SU-DHL-6 (cell line): ENCODE measurements at regions not wholly inside any gene's neighbourhood (a gene's known extent, or its start where the extent isn't known, plus 50 kb on each side); places are given as distances from the start of the nearest gene placed in this dataset.

Experiments
- H2AFZ ChIP-seq: fragments of 200-600 bp; sonication (generic); 2 replicates; pipeline ENCODE4 v1.6.1; 2014; ENCODE audit warnings: low read depth, mild to moderate bottlenecking, moderate library complexity, mixed read lengths, antibody characterized with exemption, low read length; ENCODE audit not compliant: severe bottlenecking
- H3F3A ChIP-seq: fragments of 200-600 bp; shearing (Covaris generic); 2 replicates; pipeline ENCODE4 v1.6.0; 2016; ENCODE audit warnings: antibody characterized with exemption, mild to moderate bottlenecking; ENCODE audit not compliant: insufficient read depth
- H3K27ac ChIP-seq: fragments of 200-600 bp; sonication (generic); 2 replicates; pipeline ENCODE4 v1.5.1; 2016; ENCODE audit warnings: low read depth, mild to moderate bottlenecking, low read length, moderate library complexity, mixed read lengths
- H3K27me3 ChIP-seq: fragments of 200-600 bp; sonication (generic), shearing (Covaris generic); 2 replicates; pipeline ENCODE4 v1.6.0; 2014; ENCODE audit warnings: mild to moderate bottlenecking, low read length
- H3K36me3 ChIP-seq: fragments of 200-600 bp; sonication (generic); 2 replicates; pipeline ENCODE4 v1.6.1; 2014; ENCODE audit warnings: mild to moderate bottlenecking, low read length, mixed read lengths
- H3K4me2 ChIP-seq: fragments of 300-600, 200-600 bp; shearing (Covaris generic), sonication (generic); 2 replicates; pipeline ENCODE4 v1.6.0; 2014; ENCODE audit warnings: low read length, low read depth, mild to moderate bottlenecking; ENCODE audit not compliant: poor library complexity, severe bottlenecking
- H3K4me3 ChIP-seq: fragments of 200-600 bp; sonication (generic); 2 replicates; pipeline ENCODE4 v1.5.1; 2014; ENCODE audit warnings: antibody characterized with exemption, low read length, mild to moderate bottlenecking, mixed read lengths; ENCODE audit not compliant: insufficient read depth, poor library complexity, severe bottlenecking
- H3K79me2 ChIP-seq: fragments of 200-600 bp; sonication (generic); 2 replicates; pipeline ENCODE4 v1.6.1; 2014; ENCODE audit warnings: mild to moderate bottlenecking, low read length, moderate library complexity; ENCODE audit not compliant: insufficient read depth
- H3K9ac ChIP-seq: fragments of 200-600 bp; sonication (generic); 2 replicates; pipeline ENCODE4 v1.7.0; 2014; ENCODE audit warnings: mild to moderate bottlenecking, low read length
- H3K9me2 ChIP-seq: fragments of 200-600 bp; sonication (generic); replicated peaks from 2 replicates; pipeline ENCODE4 v1.6.1; 2014; ENCODE audit warnings: low read length; ENCODE audit not compliant: insufficient read depth
- H3K9me3 ChIP-seq: fragments of 200-600 bp; sonication (generic); 2 replicates; pipeline ENCODE4 v1.6.1; 2014; ENCODE audit warnings: low read length, mixed read lengths; ENCODE audit not compliant: insufficient read depth
- H4K20me1 ChIP-seq: fragments of 200-600 bp; sonication (generic); 2 replicates; pipeline ENCODE4 v1.6.1; 2014; ENCODE audit warnings: low read depth, mild to moderate bottlenecking, antibody characterized with exemption, low read length, moderate library complexity, mixed read lengths
- EZH2phosphoT487 ChIP-seq: fragments of 200-600 bp; sonication (generic), shearing (Covaris generic); conservative IDR thresholded peaks from 2 replicates; pipeline ENCODE4 v1.6.1; 2018; ENCODE audit warnings: mild to moderate bottlenecking, antibody characterized with exemption, low read length, moderate library complexity, mixed read lengths
- TF ChIP-seq, protein P1 (sequence below): fragments of 200-600 bp; sonication (generic); IDR thresholded peaks from one replicate; pipeline ENCODE4 v1.5.1; 2017; ENCODE audit warnings: antibody characterized with exemption, mild to moderate bottlenecking, low read length, moderate library complexity; ENCODE audit not compliant: insufficient read depth, poor library complexity, severe bottlenecking

DNA sequence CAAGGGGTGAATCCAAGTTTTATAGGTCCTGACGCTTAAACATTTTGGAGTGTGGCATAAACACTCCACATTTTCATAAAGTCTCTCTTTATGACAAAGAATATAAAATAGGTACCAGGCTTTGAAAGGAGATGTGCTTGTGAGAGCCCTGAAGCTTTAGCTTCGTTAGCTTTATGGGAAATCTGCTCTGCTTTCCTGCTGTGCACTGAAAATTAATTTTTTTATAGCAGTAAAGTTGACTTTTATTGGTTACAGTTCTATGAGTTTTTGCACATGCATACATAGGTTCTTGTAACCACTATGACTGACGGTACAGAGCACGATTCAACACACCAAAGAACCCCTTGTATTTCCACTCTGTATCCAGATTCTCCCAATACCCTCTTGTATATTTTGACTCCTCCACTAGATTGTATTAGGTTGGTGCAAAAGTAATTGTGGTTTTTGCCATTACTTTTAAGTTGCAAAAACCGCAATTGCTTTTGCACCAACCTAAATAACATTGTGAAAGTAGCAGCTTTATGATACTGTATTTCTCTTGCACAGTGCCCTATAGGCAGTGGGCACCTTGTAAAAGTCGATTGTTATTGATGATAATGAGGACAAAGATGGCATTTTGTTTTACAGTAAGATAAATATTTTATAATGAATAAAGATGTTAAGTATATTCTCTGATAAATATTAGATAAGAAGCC, 145.2 kb upstream of the AKIRIN2 start:
- no peaks in the 10 kb centered on the region for H3F3A ChIP-seq
- H3K27me3 ChIP-seq, result no peaks in the 10 kb centered on the region
- no peaks in the 10 kb centered on the region for H3K36me3 ChIP-seq
- H3K79me2 ChIP-seq, result no peaks in the 10 kb centered on the region
- no peak overlapping the region for H3K4me3 ChIP-seq
- H3K4me2 ChIP-seq, result no peak overlapping the region
- H3K9me2 ChIP-seq, result no peaks in the 10 kb centered on the region
- H3K9ac ChIP-seq, result no peak overlapping the region
- H3K9me3 ChIP-seq, result no peaks in the 10 kb centered on the region
- TF ChIP-seq, protein P1, sequence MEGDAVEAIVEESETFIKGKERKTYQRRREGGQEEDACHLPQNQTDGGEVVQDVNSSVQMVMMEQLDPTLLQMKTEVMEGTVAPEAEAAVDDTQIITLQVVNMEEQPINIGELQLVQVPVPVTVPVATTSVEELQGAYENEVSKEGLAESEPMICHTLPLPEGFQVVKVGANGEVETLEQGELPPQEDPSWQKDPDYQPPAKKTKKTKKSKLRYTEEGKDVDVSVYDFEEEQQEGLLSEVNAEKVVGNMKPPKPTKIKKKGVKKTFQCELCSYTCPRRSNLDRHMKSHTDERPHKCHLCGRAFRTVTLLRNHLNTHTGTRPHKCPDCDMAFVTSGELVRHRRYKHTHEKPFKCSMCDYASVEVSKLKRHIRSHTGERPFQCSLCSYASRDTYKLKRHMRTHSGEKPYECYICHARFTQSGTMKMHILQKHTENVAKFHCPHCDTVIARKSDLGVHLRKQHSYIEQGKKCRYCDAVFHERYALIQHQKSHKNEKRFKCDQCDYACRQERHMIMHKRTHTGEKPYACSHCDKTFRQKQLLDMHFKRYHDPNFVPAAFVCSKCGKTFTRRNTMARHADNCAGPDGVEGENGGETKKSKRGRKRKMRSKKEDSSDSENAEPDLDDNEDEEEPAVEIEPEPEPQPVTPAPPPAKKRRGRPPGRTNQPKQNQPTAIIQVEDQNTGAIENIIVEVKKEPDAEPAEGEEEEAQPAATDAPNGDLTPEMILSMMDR, result no peak
- TF ChIP-seq EZH2phosphoT487, result no peak
- no peak overlapping the region for H2AFZ ChIP-seq
- no peaks in the 10 kb centered on the region for H4K20me1 ChIP-seq
- H3K27ac ChIP-seq, result no peak overlapping the region

DNA sequence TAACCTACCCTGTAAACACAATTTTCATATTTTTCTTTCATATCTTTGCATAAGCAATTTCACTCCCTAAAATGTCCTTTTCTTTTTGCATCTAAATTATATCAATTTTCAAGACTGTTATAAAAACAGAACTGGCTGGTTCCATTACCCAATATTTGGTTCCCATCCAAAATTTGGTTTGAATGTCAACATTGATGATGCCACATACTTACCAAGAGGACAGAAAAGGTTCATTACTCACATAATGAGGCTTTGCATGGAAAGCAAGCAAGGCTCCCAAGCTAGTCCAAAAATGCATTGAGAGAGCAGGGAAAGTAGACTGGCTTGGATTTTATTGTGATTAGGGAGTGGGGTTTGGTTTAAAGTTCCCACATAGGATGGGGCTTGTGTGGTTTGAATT, 144.4 kb upstream of the AKIRIN2 start:
- no peak overlapping the region for H3K4me3 ChIP-seq
- no peaks in the 10 kb centered on the region for H3K27me3 ChIP-seq
- H3K9me2 ChIP-seq, result no peaks in the 10 kb centered on the region
- no peak for TF ChIP-seq EZH2phosphoT487
- TF ChIP-seq, protein P1, result no peak
- H3K27ac ChIP-seq, result no peak overlapping the region
- no peak overlapping the region for H2AFZ ChIP-seq
- no peaks in the 10 kb centered on the region for H4K20me1 ChIP-seq
- H3K9ac ChIP-seq, result no peak overlapping the region
- H3K9me3 ChIP-seq, result no peaks in the 10 kb centered on the region
- H3K4me2 ChIP-seq, result no peak overlapping the region
- H3K36me3 ChIP-seq, result no peaks in the 10 kb centered on the region
- H3K79me2 ChIP-seq, result no peaks in the 10 kb centered on the region
- H3F3A ChIP-seq, result no peaks in the 10 kb centered on the region

DNA sequence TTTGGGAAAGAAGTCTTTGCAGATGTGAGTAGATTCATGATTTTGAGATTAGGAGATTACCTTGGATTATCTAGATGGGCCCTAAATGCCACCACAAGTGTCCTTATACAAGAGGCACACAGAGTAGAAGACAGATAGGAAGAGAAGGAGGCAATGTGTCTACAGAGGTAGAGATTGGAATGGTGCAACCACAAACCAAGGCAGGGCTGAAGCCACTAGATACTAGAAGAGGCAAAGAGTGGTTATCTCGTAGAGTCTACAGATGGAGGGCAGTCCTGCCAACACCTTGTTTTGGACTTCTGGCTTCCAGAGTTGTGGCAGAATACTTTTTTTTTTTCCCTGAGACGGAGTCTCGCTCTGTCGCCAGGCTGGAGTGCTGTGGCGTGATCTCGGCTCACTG, 138.3 kb upstream of the AKIRIN2 start:
- Histone ChIP-seq H3K9ac (no peak overlapping the region), H2AFZ (no peak overlapping the region), H3F3A (peaks cover 5% of the 10 kb centered on the region; the same call in 1 of the 2 replicates), H4K20me1 (no peaks in the 10 kb centered on the region), H3K79me2 (no peaks in the 10 kb centered on the region), H3K36me3 (no peaks in the 10 kb centered on the region), H3K9me3 (peaks cover 10% of the 10 kb centered on the region; the same call in 1 of the 2 replicates), H3K27me3 (no peaks in the 10 kb centered on the region), H3K4me2 (no peak overlapping the region), H3K4me3 (no peak overlapping the region), H3K9me2 (no peaks in the 10 kb centered on the region), H3K27ac (no peak overlapping the region)
- no peak for TF ChIP-seq EZH2phosphoT487

DNA sequence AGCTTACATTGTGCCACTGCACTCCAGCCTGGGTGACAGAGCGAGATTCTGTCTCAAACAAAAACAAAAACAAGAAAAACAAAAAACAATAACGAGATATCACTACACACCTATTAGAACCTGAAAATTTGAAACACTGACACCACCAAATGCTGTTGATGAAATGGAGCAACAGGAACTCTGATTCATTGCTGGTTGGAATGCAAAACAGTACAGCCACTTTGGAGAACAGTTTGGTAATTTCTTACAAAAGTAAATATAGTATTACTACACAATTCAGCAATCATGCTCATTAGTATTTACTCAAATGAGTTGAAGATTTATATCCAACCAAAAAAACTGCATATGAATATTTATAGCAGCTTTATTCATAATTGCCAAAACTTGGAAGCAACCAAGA, 135.8 kb upstream of the AKIRIN2 start:
- no peaks in the 10 kb centered on the region for H3K27me3 ChIP-seq
- H3K79me2 ChIP-seq, result no peaks in the 10 kb centered on the region
- TF ChIP-seq EZH2phosphoT487, result no peak
- TF ChIP-seq, protein P1, result no peak
- H3F3A ChIP-seq, result peaks cover 5% of the 10 kb centered on the region; the same call in 1 of the 2 replicates
- no peak overlapping the region for H2AFZ ChIP-seq
- H3K36me3 ChIP-seq, result no peaks in the 10 kb centered on the region
- no peaks in the 10 kb centered on the region for H3K9me2 ChIP-seq
- no peak overlapping the region for H3K4me2 ChIP-seq
- H3K9ac ChIP-seq, result no peak overlapping the region
- no peak overlapping the region for H3K4me3 ChIP-seq
- H4K20me1 ChIP-seq, result no peaks in the 10 kb centered on the region
- H3K9me3 ChIP-seq, result peaks cover 10% of the 10 kb centered on the region; the same call in 1 of the 2 replicates
- no peak overlapping the region for H3K27ac ChIP-seq
